GM10266 (cell line): ENCODE measurements at regions not wholly inside any gene's neighbourhood (a gene's known extent, or its start where the extent isn't known, plus 50 kb on each side); places are given as distances from the start of the nearest gene placed in this dataset.

Source experiments
- DNase-seq: peaks from one replicate; pipeline ENCODE4 v3.0.0; 2012; ENCODE audit errors: extremely low spot score
- CTCF ChIP-seq: IDR thresholded peaks from 2 replicates; pipeline ENCODE4 v1.5.1; 2012; ENCODE audit warnings: mild to moderate bottlenecking, low read depth; ENCODE audit not compliant: control insufficient read depth, insufficient read depth; ENCODE audit errors: missing control alignments

DNA sequence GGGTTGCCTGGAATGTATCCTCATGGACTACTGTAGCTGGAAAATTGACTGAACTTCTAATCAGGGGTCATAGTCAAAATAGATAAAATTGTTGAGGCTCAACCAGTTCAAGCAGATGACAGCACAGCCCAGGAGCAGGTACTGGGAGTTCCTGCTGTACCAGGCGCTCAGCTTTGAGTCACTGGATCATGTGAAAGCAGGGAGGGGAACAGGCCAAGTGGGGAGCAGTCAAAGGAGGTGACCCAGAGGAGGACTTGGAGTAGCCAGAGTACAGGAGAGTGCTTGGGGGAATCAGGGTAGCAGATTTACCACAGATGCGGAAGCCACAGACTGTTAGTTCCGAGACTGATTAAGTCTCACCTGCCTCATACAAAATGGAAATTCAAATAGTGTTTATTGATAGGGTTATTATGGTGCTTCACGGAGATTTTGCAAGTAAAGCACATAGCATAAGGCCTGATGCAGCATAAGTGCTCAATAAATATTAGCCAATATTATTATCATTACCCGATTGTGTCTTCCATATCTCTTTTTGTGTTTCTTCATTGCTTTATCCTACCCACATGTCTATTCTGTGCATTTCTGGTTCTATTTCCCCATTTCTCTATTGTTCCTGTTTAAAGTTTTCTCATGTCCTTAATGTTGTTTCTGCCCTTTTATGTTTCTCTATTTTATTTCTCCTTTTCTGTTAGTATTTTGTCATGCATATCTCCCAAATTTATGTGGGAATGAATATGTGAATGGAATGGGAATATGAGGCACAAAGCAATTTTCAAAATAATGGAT, 369.2 kb upstream of the MCTP2 start:
- no peak for DNase-seq

GRCh38 chr15:93861413-93861812, 369.9 kb upstream of the MCTP2 start:
- DNase-seq: no peak
- TF ChIP-seq CTCF: no peak

More for the DNA sequence above, 369.2 kb upstream of the MCTP2 start:
- no peak for TF ChIP-seq CTCF

DNA sequence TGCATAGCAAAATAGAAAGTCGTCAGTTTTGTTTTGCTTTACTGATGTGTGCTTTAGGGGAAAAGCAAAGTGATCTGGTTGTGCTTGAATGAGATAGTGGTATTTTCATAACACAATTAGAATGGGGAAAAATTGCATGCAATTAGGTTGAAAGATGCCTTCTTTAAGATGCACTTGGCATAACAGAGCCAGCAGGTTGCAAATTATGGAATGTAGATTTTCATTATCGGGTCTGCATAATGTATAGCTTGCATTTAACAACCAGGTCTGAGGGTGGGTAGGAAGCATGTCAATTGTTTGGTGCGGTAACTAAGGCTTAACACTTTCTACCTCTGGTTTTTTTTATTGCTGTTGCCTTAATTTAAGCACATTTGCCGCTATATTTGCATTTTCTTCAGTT, 370.7 kb upstream of the MCTP2 start:
- no peak for TF ChIP-seq CTCF

DNA sequence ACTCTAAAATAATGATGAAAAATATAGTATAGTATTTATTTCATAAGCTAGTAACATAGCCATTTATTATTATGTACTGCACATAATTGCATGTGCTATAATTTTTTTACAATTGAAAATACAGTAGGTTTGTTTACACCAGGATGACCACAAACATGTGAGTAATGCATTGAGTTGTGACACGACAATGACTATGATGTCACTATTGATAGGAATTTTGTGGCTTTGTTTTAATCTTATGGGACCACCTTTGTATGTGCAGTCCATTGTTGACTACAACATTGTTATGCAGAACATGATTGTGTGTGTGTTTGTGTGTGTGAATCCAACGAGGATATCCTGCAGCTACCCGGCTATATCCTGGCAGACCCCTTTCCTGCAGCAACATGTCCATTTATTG, 372.2 kb upstream of the MCTP2 start:
- no peak for TF ChIP-seq CTCF
- no peak for DNase-seq

More for the DNA sequence above, 370.7 kb upstream of the MCTP2 start:
- DNase-seq: no peak

GRCh38 chr15:93855181-93855826, 376.1 kb upstream of the MCTP2 start:
- no peak for DNase-seq
- TF ChIP-seq CTCF: no peak

GRCh38 chr15:93854088-93854487, 377.3 kb upstream of the MCTP2 start:
- no peak for TF ChIP-seq CTCF

DNA sequence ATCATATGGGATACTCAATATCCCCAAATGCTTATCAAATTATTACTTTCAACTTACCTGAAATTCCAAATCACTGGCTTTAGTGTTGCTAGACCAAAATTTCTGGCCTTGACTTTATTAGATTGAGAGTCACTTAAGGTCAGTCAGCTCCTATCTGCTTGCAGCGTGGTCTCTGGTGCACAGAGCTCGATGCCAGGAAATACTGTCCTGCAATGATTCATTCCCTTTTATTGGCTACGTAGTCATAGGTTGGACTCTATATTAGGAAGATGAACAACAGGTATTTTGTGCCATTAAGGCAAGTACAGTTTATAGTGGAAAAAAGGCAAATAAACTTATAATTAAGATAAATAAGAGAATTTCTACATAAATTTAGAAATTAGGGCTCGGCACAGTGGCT, 378.6 kb upstream of the MCTP2 start:
- DNase-seq: no peak
- no peak for TF ChIP-seq CTCF

More at GRCh38 chr15:93854088-93854487, 377.3 kb upstream of the MCTP2 start:
- DNase-seq: no peak
